GM18907 (cell line): ENCODE measurements at regions not wholly inside any gene's neighbourhood (a gene's known extent, or its start where the extent isn't known, plus 50 kb on each side); places are given as distances from the start of the nearest gene placed in this dataset.

Experiments used
- ATAC-seq: cut with Tn5 transposase; IDR thresholded peaks from one replicate; pipeline ENCODE4 v1.9.1; 2021; ENCODE audit warnings: mild to moderate bottlenecking, moderate library complexity; ENCODE audit not compliant: unreplicated experiment

DNA sequence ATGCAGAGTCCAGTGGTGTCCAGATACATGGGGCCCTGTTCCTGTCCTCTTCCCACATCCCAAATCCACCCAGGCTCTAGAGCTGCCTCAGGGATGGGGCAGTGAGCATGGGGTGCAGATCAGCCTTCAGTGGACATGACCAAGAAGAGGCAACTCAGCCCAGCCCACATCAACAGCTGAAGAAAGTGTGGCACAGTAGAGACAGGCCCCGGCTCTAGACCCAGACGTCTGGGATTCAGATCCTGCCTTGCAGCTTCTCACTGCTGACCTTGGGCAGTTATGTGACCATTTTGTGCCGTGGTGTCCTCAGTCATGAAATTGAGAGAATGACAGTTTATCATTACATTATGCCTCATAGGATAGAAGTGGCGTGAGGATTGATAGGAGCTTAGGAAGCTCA is 54.6 kb upstream of the CST7 start:
- ATAC-seq: no peak

DNA sequence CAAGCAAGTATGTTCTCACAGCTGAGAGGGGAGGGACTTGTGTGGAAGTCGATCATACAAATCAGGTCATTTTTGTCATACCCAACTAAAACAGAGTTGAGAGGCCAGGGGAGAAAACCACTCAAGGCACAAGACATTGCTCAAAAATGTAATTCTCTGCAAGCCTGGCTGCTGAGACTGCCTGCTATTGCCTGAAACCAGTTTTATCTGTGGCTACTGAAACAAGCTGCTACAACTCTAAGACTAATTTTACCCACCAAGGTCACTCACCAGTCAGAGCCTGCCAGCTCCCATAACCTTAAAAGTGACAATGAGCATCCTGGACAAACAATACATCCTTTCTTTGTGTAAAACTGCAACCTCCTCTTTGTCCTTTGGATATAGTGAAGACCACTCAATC is 54.1 kb upstream of the CST7 start:
- ATAC-seq: no peak

DNA sequence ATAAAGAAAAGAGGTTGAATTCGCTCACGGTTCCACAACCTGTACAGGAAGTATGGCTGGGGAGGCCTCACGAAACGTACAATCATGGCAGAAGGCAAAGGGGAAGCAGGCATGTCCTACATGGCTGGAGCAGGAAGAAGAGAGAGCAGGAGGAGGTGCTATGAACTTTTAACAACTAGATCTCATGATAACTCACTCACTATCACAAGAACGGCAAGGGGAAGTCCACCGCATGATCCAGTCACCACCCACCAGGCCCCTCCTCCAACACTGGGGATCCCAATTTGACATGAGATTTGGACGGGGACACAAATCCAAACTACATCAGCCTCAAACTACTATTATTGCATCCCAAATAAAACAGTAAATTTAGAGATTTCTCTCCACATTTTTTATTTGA is 53.6 kb upstream of the CST7 start:
- no peak for ATAC-seq

DNA sequence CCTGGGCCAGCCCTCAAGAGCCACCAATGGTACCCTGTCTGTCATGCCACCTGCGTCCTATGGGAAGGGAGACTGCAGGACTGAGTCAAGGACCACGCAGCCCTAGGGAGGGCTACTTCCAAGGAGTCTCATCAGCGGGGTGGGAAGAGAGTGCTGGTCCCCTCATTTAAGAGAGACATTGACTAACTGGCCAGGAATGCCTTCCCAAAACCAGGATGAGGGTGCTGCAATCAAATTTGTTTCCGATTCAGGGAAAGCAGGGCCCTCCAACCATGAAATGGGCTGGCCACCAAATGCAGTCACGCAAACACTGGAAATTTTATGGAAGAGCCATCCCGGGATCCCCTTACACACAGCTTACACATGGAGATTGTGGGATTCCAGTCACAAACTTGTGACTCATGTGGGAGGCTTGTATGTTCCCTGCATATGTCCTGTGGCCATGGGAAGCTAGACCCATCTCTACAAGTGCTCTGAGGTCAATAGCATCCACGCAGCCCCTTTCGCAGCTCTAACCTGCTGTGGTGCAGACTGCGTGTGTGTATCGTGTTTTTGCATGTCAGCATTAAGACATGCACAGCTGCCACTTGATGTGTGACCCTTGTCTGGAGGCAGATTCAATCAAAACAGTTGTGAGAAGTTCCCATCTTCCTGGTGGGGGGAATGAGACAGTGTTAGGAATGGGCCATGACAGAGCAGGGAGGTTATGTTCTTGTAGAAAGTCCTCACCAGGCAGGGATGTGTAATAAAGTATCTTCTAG is 53.0 kb upstream of the CST7 start:
- no peak for ATAC-seq

DNA sequence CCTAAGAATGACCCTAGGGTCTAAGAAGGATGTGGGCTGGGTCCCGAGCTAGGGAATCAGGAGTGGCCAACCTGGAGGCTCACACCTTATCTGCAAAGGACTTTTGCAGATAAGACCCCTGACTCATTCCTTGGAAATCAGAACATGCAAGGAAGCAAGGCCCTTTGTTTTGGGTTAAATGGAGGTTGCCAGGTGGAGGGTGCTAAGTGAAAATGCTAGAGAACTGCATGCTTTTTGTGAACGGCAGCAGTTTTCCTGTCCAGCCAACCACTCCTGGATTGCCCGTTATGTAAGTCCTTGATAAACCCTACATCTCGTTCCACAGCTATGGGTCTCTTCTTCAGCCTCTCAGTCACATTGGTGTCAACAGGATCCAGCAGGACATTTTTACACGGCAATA is 52.1 kb upstream of the CST7 start:
- no peak for ATAC-seq

DNA sequence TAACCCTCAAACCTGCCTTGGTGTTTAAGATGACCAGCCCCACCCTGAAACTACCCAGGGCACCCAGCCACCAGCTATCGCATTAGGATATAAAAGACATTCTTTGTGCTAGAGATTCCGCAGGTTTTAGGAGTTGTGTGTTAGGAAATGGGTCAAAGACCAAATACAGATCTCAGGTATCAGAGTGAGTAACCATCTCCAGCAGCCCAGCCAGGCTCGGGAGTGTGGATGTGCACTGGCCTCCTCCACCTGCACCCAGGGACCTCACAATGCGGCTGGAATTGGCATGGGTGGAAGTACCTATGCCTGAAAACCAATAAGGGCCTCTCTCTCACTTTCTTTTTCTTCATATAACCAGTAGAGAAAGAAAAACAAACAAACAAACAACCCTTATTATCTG is 51.1 kb upstream of the CST7 start:
- no peak for ATAC-seq

DNA sequence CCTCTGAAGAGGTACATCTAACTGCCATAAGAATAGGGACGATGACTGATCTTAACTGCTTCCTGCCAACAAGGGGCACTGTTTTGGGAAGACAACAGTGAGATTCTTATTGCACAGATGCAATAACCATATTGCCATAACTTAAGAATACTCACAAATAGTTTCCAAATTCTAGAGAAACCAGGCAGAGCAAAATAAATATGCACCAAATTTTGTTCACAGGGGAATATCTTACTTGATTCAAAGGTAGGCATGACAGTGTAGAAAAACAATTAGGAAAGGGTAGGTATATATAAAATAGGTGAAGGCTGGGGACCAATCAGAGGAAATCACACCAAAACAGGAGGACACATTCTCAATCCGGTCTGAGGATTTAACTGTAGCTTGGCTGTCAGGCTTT is 49.9 kb upstream of the CST7 start:
- ATAC-seq: no peak
